Mesenteric fat pad (tissue), 1 donor: ENCODE measurements at regions not wholly inside any gene's neighbourhood (a gene's known extent, or its start where the extent isn't known, plus 50 kb on each side); places are given as distances from the start of the nearest gene placed in this dataset.

Experiments used
- DNase-seq: peaks from one replicate; pipeline ENCODE4 v3.0.0-alpha.2; 2020; ENCODE audit warnings: low spot score
- donor health status: DM: yes; HTN: yes; CAD: no.

GRCh38 chr1:90782046-90782445, 64.9 kb upstream of the BARHL2 start:
- DNase-seq, result no peak

GRCh38 chr1:90781534-90781933, 64.4 kb upstream of the BARHL2 start:
- DNase-seq, result no peak

GRCh38 chr1:90780981-90781380, 63.9 kb upstream of the BARHL2 start:
- no peak for DNase-seq

- DNase-seq, result no peak
These were observed 62.5 kb upstream of the BARHL2 start for GRCh38 chr1:90779573-90779972.

- no peak for DNase-seq
These were observed 61.4 kb upstream of the BARHL2 start for GRCh38 chr1:90778486-90778885.

- DNase-seq, result no peak
These were observed 56.7 kb upstream of the BARHL2 start for GRCh38 chr1:90773812-90774211.

GRCh38 chr1:90768826-90769225, 51.7 kb upstream of the BARHL2 start:
- DNase-seq, result no peak

GRCh38 chr1:90768098-90768497, 51.0 kb upstream of the BARHL2 start:
- no peak for DNase-seq
